AG20443 (cell line): ENCODE measurements at regions not wholly inside any gene's neighbourhood (a gene's known extent, or its start where the extent isn't known, plus 50 kb on each side); places are given as distances from the start of the nearest gene placed in this dataset.

Experiments used
- DNase-seq: peaks from one replicate; pipeline ENCODE4 v3.0.0; 2012; ENCODE audit warnings: low spot score, mixed read lengths

DNA sequence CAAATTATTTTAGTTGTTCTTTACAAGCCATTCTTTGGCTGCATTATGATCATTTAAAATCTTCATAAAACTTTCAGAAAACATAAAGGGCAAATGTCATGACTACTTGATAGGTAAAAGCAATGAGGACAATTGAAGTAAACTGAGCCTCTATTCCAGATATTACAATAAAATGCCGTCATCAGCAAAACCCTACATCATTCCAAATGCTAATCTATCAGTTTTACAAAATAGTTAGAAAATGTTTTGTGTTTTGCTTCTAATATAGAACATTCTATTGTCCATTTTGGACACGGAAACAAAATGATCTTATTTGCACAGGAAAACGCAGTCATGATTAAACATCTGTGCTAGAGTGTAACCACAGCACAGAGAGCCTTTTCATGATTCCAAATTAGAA is 1330.6 kb upstream of the ADGRL3 start:
- no peak for DNase-seq

DNA sequence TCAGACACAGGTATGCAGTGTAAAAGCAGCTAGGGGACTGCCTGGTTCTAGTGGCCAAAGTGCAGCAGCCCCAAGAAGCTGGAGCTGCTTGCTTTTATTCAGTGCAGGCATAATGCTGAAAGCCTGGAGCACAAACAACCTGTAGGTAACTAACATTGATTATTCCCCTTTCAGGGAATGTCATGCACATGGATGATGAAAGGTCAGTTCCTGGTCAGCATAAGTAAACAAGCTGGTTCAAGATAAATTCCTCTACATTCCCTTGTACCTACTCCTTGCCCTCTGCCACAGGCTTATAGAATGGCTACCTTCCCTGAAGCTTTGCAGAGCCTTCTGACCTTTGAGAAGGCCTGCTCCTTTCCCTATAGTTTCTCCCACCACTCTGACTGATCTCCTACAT is 1318.5 kb upstream of the ADGRL3 start:
- DNase-seq, result no peak

DNA sequence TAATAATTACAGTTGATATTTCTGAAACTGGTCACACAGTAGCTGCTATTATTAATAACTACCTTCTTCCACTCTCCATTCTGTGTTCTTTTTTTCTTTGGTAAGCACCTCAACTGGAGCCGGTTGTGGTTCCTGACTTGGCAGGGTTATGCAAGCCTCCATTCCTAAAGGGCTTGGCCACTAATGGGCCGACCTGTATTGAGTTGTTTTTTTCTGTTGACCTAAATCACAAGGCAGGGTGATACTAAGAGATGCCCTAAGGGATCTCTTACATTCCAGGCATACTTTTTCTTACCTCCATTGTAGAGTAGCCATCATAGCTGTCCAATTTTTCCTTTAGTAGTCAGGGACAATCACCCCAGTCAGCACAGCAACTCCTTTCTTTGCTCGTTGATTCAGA is 1295.8 kb upstream of the ADGRL3 start:
- no peak for DNase-seq

DNA sequence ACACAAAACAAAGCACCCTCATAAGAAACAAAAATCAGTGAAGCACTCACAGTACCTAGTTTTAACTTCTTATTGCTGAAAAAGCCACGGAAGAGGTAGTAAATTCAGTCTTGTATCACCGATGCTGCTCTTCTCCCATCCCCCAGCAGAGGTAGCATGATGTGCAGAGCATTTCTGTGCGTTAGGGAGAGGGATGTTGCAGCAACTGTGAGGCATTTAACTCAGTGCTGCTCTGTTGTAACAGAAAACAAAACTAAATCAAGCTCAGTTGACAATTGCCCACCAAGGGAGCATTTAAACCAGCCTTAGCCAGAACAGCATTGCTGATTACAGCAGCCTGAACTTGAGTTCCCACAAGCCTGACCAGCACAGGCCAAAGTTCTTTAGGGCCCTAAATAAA is 1279.7 kb upstream of the ADGRL3 start:
- no peak for DNase-seq

DNA sequence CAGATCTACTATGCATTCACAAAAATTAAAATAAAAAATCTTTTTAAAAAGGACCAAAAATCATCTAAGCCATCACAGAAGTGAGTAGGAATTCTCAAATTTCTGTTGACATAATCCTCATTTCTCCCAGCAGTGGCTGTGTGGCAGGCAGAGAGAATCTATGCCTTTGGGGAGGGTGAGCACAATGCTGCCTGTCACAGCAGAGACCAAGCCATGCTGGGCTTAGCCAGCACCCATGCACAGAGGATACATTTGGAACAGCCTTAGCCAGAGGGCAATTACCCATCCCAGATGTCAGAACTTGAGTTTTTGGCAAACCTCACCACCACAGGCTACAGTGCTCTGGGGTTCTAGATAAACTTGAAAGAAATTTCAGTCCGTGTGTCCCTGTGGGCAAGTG is 1274.8 kb upstream of the ADGRL3 start:
- DNase-seq, result no peak

DNA sequence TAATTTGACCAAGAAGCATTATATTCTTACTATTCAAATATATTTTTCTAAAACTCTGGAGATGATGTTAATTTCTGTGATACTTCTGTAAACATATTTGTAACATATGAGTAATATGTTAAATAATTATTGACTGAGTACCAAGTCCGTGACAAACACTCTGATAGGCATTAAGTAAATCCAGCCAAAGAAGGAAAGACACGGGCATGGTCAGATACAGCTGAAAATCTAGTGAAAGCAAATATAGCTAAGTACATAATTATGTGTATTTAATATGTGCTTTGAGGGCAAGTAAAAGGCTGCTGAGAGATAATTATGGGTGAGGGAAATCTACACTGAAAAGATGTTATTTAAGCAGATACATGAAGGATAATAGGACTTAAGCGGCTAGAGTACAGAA is 1263.6 kb upstream of the ADGRL3 start:
- no peak for DNase-seq

DNA sequence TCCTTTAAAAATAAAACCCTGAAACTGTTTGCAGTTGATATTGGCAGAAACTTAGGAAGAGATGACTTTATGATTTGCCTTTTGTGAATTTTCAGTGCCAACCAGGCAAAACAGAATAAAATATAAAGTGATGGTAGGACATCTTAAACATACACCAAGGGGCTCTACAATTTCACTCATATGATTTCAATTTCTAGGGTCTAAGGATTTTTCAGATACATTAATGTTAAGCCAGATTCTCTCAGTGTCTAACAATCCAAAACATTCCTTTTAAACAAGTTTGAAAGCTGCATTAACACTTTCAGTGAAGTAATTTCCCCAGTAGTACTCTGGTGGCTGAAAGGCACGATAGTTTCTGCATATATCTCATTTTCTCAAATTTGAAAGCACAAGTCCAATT is 1262.0 kb upstream of the ADGRL3 start:
- DNase-seq, result no peak

DNA sequence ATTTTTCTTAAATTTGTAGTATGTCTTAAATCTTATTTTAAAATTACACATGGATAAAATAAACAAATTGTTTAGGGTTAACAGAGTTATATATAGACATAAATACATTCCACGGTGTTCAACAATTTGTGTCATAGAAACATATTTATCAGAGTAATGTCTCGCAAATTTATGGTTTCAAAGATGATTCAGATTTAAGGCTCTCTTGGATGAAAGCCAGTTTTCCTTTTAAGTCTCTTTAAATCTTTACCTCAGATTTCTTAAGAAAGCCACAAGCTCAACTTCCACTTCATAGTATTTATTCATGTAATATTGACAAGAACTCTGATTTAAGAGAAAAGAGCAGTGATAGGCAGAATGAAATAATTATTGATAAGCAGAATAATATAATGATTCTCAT is 1254.8 kb upstream of the ADGRL3 start:
- no peak for DNase-seq

DNA sequence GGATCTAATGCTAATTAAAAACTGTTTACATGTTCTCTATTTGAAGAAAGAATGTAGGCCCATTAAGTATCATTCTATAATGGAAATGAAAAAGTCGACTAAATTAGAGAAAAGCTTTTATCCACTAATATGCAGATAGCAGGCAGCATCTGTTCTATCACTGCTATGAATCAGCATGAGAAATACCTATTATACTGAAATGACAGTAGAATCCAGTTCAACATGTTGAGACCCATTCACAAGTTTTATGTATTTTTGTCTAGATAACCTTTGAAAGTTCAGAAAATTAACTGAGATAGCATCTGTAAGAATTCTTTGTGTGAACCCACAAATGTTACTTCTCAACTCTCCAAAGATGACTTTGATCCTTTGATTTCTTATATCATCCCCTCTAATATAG is 1254.4 kb upstream of the ADGRL3 start:
- DNase-seq, result no peak

DNA sequence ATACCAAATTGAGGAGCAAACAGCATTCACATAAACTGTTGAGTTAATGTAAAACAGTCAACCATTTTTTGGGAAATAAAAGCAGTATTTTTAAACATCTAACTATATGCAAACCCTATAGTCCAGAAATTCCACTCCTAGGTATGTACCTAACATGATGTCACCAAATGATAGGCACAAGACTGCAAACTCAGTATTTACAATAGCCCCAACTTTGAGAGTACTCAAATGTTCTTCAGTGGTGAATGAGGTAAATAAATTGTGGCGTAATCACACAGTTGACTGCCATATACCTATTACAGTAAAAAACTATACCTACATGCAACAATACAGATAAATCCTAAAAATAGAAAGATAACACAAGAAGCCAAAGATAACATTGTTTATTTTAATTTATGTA is 1243.8 kb upstream of the ADGRL3 start:
- no peak for DNase-seq

DNA sequence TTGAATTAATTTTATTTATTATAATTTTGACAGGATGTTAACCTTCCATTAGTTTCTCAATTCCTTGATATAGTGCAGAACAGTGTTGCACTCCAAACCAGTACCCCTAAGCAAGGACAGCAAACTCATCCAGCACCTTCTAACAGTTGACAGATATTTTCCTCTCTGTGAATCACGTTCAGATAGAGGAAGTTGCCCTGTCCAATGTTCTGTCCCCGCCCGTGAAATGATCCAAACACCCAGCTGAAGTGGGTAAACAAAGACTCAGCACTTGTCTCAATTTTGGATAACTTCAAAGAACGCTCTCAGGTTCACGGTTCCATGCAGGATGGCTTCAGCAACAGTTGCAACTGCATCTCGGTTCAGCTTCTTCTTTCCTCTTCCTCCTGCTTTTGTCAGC is 1240.0 kb upstream of the ADGRL3 start:
- no peak for DNase-seq

DNA sequence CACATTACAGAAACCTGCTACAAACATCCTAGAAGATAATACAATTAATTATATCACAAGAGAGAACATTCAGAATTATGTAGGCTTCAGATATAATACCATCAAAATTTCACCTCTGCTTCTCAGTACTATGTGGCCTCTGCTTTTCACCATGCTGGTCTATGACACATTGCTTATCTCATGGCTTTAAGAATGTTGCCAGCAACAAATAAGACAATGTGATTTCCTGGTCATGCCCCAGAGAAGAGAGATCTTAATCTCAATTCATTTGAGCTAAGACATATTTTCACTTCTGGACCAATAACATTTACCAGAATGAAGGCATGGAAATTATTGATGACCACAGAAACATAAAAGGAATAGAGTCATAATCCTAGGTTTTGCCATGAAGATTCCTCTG is 1233.4 kb upstream of the ADGRL3 start:
- no peak for DNase-seq

DNA sequence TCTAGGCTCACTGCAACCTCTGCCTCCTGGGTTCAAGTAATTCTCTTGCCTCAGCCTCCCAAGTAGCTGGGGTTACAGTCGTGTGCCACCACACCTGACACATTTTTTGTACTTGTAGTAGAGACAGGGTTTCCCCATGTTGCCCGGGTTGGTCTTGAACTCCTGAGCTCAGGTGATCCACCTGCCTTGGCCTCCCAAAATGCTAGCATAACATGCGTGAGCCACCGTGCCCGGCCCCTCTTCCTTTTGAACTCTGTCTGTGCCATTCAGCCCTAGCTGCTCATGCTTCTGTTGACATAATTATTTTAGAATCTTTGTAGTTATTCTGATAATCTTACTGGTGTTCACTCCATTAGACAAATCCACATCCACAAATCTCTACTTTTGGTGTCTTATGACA is 1231.3 kb upstream of the ADGRL3 start:
- no peak for DNase-seq

DNA sequence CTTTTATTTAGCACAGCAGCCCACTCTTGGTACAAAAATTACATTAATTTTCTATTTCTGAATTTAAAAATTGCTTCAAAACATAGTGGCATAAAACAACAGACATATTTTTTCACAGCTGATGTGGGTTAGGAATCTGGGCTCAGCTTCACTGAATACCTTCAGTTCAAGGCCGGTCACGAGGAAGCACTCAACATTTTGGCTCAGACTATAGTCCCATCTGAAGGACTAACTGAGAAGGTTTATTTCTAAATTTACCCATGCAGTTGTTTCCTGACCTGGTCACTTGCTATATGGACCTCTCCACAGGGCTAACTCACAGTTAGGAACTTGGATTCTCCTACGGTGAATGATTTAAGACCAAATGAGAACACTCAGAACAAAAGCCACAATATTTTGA is 1230.2 kb upstream of the ADGRL3 start:
- no peak for DNase-seq

DNA sequence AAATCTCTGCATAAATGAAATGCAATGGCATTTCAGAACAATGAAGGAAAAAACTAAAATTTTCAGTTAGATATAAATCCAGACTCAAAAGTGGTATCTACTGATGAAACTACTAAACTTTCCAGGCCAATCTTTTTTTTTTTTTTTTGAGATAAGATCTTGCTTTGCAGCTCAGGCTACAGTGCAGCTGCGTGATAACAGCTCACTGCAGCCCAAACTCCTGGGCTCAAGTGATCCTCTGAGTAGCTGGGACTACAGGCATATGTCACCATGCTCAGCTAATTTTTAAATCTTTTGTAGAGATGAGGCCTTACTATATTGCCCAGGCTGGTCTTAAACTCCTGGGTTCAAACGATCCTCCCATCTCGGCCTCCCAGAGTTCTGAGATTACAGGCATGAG is 1228.2 kb upstream of the ADGRL3 start:
- DNase-seq, result no peak

DNA sequence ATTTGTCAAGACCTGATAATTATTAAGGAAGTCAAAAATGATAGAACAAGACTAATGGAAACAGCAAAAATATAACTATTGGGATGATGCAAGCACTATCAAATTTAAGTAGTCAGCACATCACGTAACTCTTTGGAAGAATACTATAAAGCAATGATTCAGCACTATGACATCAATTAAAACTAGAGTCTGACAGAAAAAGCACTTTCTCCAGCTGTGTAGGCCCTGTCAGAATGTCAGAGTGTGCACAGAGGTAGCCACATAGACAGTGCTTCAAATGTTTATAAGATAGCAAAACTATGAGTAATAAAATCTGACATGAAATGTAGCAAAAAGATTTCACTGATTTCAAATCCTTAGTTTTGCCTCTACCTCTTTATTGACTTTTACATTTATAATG is 1226.6 kb upstream of the ADGRL3 start:
- no peak for DNase-seq

DNA sequence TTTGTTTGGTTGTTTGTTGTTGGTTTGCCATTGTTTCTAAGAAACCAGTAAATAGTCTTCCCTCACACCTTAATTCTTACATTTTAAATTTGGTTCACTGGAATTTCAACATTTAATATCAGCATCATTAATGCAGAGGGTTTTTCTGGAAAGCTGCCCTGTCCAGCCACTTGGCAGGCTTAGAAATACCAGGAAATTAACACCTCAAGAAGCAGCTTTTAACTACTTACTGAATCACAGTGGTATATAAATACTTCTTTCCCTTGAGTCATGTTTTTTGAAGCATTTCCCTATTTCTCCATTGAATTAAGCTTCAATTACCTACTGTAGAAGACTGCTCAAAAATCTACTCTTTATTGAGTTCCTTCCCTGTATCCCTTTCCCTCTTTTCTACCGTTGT is 1221.1 kb upstream of the ADGRL3 start:
- DNase-seq, result no peak

DNA sequence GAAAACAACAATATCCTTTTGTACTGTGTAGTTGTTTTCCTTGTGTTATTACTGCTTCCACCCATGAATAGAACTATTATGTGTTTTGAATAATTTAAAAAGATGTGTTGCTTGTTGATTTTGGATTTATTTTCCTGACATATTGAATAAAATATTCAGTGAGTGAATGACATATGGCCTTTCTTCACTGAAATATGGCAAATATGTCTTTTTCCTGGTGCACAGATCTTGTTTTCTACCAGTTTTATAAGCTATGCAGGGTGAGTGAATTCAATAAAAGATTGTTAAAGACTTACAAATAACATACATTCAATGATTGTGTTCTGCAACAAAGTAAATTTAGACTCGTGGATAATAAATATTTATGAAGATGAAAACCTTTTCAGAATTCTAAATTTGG is 1216.3 kb upstream of the ADGRL3 start:
- DNase-seq, result no peak

DNA sequence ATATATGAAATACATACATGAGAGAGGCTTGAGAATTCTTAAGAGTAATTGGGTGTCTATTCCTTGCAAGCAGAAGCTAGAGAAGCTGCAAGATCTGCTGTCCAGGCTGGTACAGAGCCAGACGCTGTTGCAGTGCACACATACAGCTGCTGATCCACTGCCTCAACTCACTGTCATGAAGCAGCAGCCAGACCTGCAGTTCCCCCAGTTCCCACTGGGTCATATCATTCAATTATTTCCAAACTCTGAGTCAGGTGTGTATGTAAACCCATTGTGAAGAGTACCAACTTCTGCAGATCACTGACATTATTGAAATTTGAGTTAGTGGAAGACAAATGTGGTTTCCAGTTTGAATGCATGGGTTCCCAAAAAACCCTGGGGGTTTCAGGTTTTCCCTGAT is 1212.8 kb upstream of the ADGRL3 start:
- no peak for DNase-seq

DNA sequence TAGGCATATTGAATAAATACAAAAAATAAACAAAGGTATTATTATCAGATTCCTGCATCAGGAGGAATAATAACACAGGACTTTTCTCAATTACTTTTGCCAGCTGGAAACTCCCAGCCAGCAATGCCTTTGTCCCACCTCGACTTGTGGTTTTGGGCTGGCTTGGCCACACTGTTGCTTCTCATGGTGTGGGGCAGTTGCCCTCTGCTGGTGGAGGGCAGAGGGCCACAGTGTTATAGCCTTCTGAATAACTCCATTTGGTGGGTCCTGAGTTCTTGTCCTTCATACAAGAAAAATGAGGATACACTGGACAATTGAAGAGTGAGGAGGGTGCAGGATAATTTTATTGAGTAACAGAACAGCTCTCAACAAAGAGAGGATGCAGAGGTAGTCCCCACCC is 1206.0 kb upstream of the ADGRL3 start:
- DNase-seq, result no peak

DNA sequence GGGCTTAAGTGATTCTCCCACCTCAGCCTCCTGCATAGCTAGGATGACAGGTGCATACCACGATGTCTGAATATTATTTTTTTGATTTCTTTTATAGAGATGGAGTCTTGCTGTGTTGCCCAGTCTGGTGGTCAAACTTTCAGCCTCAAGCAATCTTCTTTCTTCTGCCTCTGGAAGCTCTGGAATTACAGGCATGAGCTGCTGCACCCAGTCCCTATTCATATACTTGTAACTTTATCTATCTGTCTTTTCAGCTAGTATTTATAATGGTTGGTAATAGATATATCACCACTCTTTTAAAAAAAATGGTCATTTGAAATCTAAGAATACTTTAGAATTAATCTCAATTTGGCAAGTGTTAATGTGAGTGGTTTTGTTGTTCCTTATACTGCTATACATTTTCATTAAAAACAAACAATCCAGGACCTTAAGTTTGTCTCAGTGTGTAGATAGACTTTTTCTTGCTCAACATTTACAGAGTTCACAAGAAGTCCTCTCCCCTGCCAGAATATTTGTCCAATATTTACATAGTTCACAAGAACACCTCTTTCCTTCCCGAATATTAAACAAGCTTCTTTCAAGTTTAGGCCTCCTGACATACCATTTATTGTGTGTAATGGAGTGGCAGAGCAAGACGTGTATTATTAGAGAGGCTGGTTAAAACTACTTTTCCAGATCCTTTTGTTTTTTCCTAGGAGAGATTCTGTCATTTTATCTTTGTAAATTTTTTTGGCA is 1197.4 kb upstream of the ADGRL3 start:
- no peak for DNase-seq

DNA sequence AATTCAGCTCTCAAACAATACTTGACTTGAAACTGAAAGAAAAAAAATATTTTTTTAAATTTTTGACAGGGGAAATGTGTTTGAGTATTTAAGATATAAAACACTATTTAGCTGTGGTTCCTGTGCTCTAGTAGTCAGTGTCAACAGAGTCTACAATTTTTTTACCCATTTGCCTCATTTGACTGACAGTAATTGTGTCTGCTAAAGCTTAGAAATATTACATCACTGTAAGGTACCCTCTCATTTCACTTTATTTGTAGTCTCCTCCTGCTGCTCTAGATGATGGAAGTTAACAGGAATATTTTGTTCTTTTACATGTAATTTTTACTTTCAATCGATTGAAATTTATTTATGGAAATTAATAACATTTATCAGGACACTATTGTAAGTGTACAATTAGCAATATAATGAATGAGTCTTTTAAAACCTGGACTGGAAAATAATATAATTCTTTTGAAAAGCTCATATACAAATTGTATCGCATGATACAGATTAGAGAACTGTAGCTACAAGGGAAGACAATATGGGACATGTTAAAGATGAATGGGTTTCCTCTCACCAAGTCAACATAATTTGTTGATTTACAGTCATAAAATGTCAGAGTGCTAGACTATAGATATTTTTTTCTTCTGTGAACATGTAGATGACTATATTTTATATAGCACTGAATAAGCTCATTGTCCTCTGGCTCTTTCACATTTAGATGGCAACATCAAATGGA is 1186.5 kb upstream of the ADGRL3 start:
- no peak for DNase-seq

DNA sequence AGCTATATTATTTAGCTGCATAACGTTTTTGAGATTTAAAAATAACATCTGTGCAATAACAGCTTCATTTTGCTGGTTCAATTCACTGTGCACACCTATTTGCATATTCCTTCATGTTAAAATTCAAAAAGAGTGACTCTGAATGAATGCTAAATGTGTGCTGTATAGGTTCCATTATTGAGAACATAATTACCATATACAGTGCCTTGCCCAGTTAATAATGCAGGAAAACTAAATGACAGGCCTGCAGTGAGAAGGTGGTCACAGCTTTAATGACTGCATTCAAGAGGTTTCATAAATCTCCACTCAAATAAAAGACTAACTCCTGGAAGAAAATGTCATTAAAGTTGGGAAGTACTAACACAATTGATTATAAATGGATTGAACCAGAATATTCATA is 1183.2 kb upstream of the ADGRL3 start:
- DNase-seq, result no peak

DNA sequence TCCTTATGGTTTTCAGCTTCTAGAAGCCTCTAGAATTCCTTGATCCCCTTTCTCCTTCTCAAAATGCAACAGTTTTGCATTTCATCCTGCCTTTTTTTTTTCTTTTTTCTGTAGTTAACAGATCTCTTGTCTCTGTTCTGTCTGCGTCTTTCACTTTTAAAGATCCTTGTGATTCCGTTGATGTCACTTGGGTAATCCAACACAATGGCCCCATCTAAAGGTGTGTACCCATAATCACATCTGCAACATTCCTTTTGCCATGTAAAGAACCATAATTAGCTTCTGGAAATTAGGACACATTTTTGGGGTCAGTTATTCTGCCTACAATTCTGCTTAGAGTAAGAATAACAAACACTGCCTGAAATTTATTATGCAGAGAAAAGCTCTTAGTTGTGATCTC is 1180.9 kb upstream of the ADGRL3 start:
- no peak for DNase-seq
